ENCODE measurements at regions not wholly inside any gene's neighbourhood (a gene's known extent, or its start where the extent isn't known, plus 50 kb on each side); places are given as distances from the start of the nearest gene placed in this dataset.

- CTCF ChIA-PET (ENCODE audit: partially characterized antibody): interaction anchor here (0.9 to 1.0 kb wide), 2 partner anchors 9 to 15 kb away, joined by 3 to 4 read pairs; no protein-coding TSS in a partner anchor
Observed at GRCh38 chrX:144648788-144649187, 598.5 kb upstream of the SPANXN1 start.

More at GRCh38 chrX:144648788-144649187, 598.5 kb upstream of the SPANXN1 start:
- H3K36me3 ChIP-seq (ENCODE audit: control insufficient read depth in 2 of 4, insufficient read depth in 4 of 4, low read length in 3 of 4): no peaks in the 10 kb centered on the region
- FAIRE-seq (no peak), DNase-seq (ENCODE audit: low read depth in 1 of 2, low spot score in 2 of 2) (no peak)
- no peak overlapping the region for H2BK120ac ChIP-seq (replicated peaks; ENCODE audit: low read depth, low read length)
- H2AFZ ChIP-seq (ENCODE audit: low read length): no peak overlapping the region
- no peak overlapping the region for H2AK5ac ChIP-seq (ENCODE audit: low read depth, low read length)
- no peak overlapping the region for H3K56ac ChIP-seq (replicated peaks; ENCODE audit: insufficient read length, low read depth, low read length)
- no peak overlapping the region for H3K14ac ChIP-seq (ENCODE audit: insufficient read length)
- POLR2A ChIA-PET (ENCODE audit: partially characterized antibody): no interaction called here
- H2BK20ac ChIP-seq (ENCODE audit: low read length): no peak overlapping the region
- H3K4me3 ChIP-seq (ENCODE audit: extremely low read depth in 1 of 4, insufficient read depth in 2 of 4, low read depth in 3 of 4, low read length in 4 of 4): no peak overlapping the region
- H4K8ac ChIP-seq (ENCODE audit: extremely low read depth, insufficient read depth, low read length): no peak overlapping the region
- no peak overlapping the region for H2BK15ac ChIP-seq (ENCODE audit: low read length)
- no peaks in the 10 kb centered on the region for H3K4me1 ChIP-seq (replicated peaks in 1 of 4; ENCODE audit: control insufficient read depth in 3 of 4, insufficient read depth in 4 of 4, low read length in 3 of 4)
- no peak overlapping the region for H2BK5ac ChIP-seq (ENCODE audit: low read depth, low read length)
- H3K79me2 ChIP-seq (ENCODE audit: control insufficient read depth in 1 of 2, insufficient read depth in 2 of 2, low read length in 2 of 2): no peaks in the 10 kb centered on the region
- no peaks in the 10 kb centered on the region for H4K20me1 ChIP-seq (replicated peaks in 1 of 2; ENCODE audit: control insufficient read depth in 1 of 2, insufficient read depth in 2 of 2, low read length in 2 of 2)
- no peak overlapping the region for H3K18ac ChIP-seq (ENCODE audit: extremely low read depth, low read length)
- WGBS, 2 experiments (ENCODE audit: extremely low coverage in 1 of 2, insufficient coverage in 1 of 2, insufficient read length in 1 of 2, insufficient replicate concordance in 2 of 2, low coverage in 1 of 2, low lambda C conversion rate in 2 of 2, missing lambda C conversion rate in 1 of 2): 76% methylated on average over 2 of the region's 2 CpGs; no CpG with 5 or more reads in 1 of the 2 experiments
- H3K9ac ChIP-seq (replicated peaks in 1 of 4; ENCODE audit: extremely low read depth in 1 of 4, low read depth in 3 of 4, low read length in 3 of 4): no peak overlapping the region
- H3K79me1 ChIP-seq (ENCODE audit: low read depth, low read length): no peaks in the 10 kb centered on the region
- TF ChIP-seq RAD21 (IDR thresholded peaks at IDR 0.05 in 1 of 2, conservative IDR thresholded peaks at IDR 0.05 in 1 of 2; ENCODE audit: low read depth in 2 of 2, low read length in 2 of 2): no peak
- no peak for TF ChIP-seq BRCA1 (IDR thresholded peaks at IDR 0.05; ENCODE audit: low read depth, low read length)
- H3K27me3 ChIP-seq (replicated peaks in 1 of 4; ENCODE audit: control insufficient read depth in 3 of 4, extremely low read depth in 1 of 4, insufficient read depth in 3 of 4, low read length in 3 of 4): no peaks in the 10 kb centered on the region
- no peak overlapping the region for H4K5ac ChIP-seq (ENCODE audit: insufficient read length, low read depth, low read length)
- no peak overlapping the region for H3K27ac ChIP-seq (ENCODE audit: low read depth, low read length)
- H3K23me2 ChIP-seq (ENCODE audit: low read depth, low read length): no peaks in the 10 kb centered on the region
- H4K91ac ChIP-seq (replicated peaks; ENCODE audit: insufficient read length, low read length): no peak overlapping the region
- H2BK12ac ChIP-seq (ENCODE audit: low read depth, low read length): no peak overlapping the region
- H3K9me3 ChIP-seq (ENCODE audit: insufficient read depth in 2 of 2, low read depth in 1 of 2, low read length in 1 of 2): no peaks in the 10 kb centered on the region
- H3K4ac ChIP-seq (replicated peaks; ENCODE audit: insufficient read length, low read depth, low read length): no peak overlapping the region
- H3K23ac ChIP-seq (ENCODE audit: insufficient read length): no peak overlapping the region
- H3K4me2 ChIP-seq (ENCODE audit: insufficient read depth in 1 of 2, low read depth in 2 of 2, low read length in 2 of 2): no peak overlapping the region

All from H1 (cell line).